ENCODE measurements at regions not wholly inside any gene's neighbourhood (a gene's known extent, or its start where the extent isn't known, plus 50 kb on each side); places are given as distances from the start of the nearest gene placed in this dataset.

DNA sequence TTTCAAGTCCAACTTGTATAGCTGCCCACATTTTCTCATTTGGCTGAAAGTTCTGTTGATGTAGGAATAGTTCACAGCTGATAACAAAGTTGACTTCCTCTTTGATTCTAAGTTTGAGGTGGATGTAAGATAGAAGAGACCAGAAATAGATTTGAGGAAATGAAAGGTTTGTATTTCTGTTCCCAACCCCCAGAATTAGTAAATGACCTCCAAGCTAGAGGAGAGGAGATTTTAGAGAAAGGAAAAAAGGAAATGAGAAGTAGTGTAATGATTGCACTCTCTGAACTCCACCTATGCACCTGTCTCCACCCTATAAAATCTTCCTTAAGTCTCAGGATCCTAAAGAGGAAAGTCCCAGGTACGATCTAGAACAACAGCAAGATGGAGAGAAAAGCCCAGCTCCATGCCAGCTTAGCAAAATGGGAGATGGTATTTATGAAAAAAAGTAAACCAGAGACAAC lies 130.4 kb upstream of the POC5 start:
- TF ChIP-seq, protein P1, sequence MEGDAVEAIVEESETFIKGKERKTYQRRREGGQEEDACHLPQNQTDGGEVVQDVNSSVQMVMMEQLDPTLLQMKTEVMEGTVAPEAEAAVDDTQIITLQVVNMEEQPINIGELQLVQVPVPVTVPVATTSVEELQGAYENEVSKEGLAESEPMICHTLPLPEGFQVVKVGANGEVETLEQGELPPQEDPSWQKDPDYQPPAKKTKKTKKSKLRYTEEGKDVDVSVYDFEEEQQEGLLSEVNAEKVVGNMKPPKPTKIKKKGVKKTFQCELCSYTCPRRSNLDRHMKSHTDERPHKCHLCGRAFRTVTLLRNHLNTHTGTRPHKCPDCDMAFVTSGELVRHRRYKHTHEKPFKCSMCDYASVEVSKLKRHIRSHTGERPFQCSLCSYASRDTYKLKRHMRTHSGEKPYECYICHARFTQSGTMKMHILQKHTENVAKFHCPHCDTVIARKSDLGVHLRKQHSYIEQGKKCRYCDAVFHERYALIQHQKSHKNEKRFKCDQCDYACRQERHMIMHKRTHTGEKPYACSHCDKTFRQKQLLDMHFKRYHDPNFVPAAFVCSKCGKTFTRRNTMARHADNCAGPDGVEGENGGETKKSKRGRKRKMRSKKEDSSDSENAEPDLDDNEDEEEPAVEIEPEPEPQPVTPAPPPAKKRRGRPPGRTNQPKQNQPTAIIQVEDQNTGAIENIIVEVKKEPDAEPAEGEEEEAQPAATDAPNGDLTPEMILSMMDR (IDR thresholded peaks at IDR 0.05; ENCODE audit: insufficient read depth, low read depth, low read length) = no peak
- no peak for TF ChIP-seq EZH2 (IDR thresholded peaks at IDR 0.05; ENCODE audit: insufficient read depth, low read length)
